SK-N-SH treated with all-trans-retinoic acid at 6 μM for 48 hours (cell line): ENCODE measurements at regions not wholly inside any gene's neighbourhood (a gene's known extent, or its start where the extent isn't known, plus 50 kb on each side); places are given as distances from the start of the nearest gene placed in this dataset.

ENCODE experiments used
- BACH2 ChIP-seq: fragments of 250-450 bp; sonication (Bioruptor Pico); IDR thresholded peaks from 2 replicates; pipeline ENCODE4 v1.9.0; 2021; ENCODE audit warnings: mild to moderate bottlenecking, borderline replicate concordance
- CSDC2 ChIP-seq: fragments of 250-450 bp; sonication (Bioruptor Pico); IDR thresholded peaks from 2 replicates; pipeline ENCODE4 v1.5.0; 2020; ENCODE audit warnings: mild to moderate bottlenecking, moderate library complexity
- ESRRG ChIP-seq: fragments of 250-450 bp; sonication (Bioruptor Pico); IDR thresholded peaks from 2 replicates; pipeline ENCODE4 v1.6.1; 2021; ENCODE audit warnings: mild to moderate bottlenecking
- GLIS3 ChIP-seq: fragments of 250-450 bp; sonication (Bioruptor Pico); IDR thresholded peaks from 2 replicates; pipeline ENCODE4 v1.5.0; 2020; ENCODE audit warnings: mild to moderate bottlenecking, moderate library complexity
- ISL1 ChIP-seq: fragments of 250-450 bp; sonication (Bioruptor Pico); IDR thresholded peaks from 2 replicates; pipeline ENCODE4 v2.1.2; 2022; ENCODE audit warnings: mild to moderate bottlenecking, moderate library complexity
- PATZ1 ChIP-seq: fragments of 250-450 bp; sonication (Bioruptor Pico); IDR thresholded peaks from 2 replicates; pipeline ENCODE4 v1.8.0; 2020; ENCODE audit warnings: mild to moderate bottlenecking, moderate library complexity, borderline replicate concordance
- POU6F1 ChIP-seq: fragments of 250-450 bp; sonication (Bioruptor Pico); IDR thresholded peaks from 2 replicates; pipeline ENCODE4 v1.8.0; 2021; ENCODE audit warnings: low read depth, mild to moderate bottlenecking, moderate library complexity, borderline replicate concordance
- PPARA ChIP-seq: fragments of 250-450 bp; sonication (Bioruptor Pico); IDR thresholded peaks from 2 replicates; pipeline ENCODE4 v1.5.0; 2020; ENCODE audit warnings: mild to moderate bottlenecking, borderline replicate concordance
- RARB ChIP-seq: fragments of 250-450 bp; sonication (Bioruptor Pico); IDR thresholded peaks from 2 replicates; pipeline ENCODE4 v1.8.0; 2021; ENCODE audit warnings: mild to moderate bottlenecking, moderate library complexity
- SNAI2 ChIP-seq: fragments of 250-450 bp; sonication (Bioruptor Pico); IDR thresholded peaks from 2 replicates; pipeline ENCODE4 v1.5.0; 2020; ENCODE audit warnings: mild to moderate bottlenecking, moderate library complexity
- TOX ChIP-seq: fragments of 250-450 bp; sonication (Bioruptor Pico); IDR thresholded peaks from 2 replicates; pipeline ENCODE4 v1.8.0; 2021; ENCODE audit warnings: mild to moderate bottlenecking, moderate library complexity, borderline replicate concordance
- TSHZ2 ChIP-seq: fragments of 250-450 bp; sonication (Bioruptor Pico); IDR thresholded peaks from 2 replicates; pipeline ENCODE4 v1.5.0; 2020; ENCODE audit warnings: mild to moderate bottlenecking, moderate library complexity
- ZC3H10 ChIP-seq: fragments of 250-450 bp; sonication (Bioruptor Pico); IDR thresholded peaks from 2 replicates; pipeline ENCODE4 v1.5.1; 2021; ENCODE audit warnings: mild to moderate bottlenecking, moderate library complexity
- ZFP3 ChIP-seq: fragments of 250-450 bp; sonication (Bioruptor Pico); IDR thresholded peaks from 2 replicates; pipeline ENCODE4 v1.5.0; 2020; ENCODE audit warnings: mild to moderate bottlenecking, moderate library complexity

DNA sequence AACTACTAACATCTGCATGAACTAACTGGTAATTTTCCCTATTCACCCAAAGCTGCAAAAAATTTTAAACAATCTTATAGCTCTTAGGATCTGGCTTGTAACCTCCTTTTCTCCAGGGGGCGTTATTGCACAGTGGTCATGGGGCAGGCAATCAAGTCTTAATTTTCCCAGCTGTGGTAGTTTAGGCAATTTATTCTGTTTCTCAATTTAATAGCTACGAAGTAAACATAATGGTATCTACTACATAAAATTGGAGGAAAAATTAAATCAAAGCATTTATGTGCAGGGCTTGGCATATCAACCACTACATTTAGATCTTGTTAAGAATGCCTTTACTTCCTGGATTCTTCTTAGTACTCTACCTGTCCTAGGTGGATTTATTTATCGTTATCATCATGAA, 137.4 kb upstream of the GUCY1A1 start:
- TF ChIP-seq CSDC2 (CRISPR knock-in tag) (no peak), PPARA (CRISPR knock-in tag) (no peak), ISL1 (no peak), PATZ1 (CRISPR knock-in tag) (no peak), GLIS3 (CRISPR knock-in tag) (no peak), ZFP3 (CRISPR knock-in tag) (no peak), TSHZ2 (CRISPR knock-in tag) (no peak), POU6F1 (CRISPR knock-in tag) (no peak), SNAI2 (CRISPR knock-in tag) (no peak), ESRRG (no peak), RARB (CRISPR knock-in tag) (no peak), BACH2 (CRISPR knock-in tag) (no peak), TOX (CRISPR knock-in tag) (no peak), ZC3H10 (CRISPR knock-in tag) (no peak)
